ENCODE measurements at regions not wholly inside any gene's neighbourhood (a gene's known extent, or its start where the extent isn't known, plus 50 kb on each side); places are given as distances from the start of the nearest gene placed in this dataset.

GRCh38 chr16:88315543-88316105, 67.1 kb upstream of the ZNF469 start:
- H3K9me3 ChIP-seq (ENCODE audit: control insufficient read depth, low read length), result no peaks in the 10 kb centered on the region
- no peaks in the 10 kb centered on the region for H3K27me3 ChIP-seq (ENCODE audit: control insufficient read depth, insufficient read depth, low read length)
- H3K4me1 ChIP-seq, result no peaks in the 10 kb centered on the region
- no peak overlapping the region for H3K4me2 ChIP-seq (ENCODE audit: low read length)
- H3K27ac ChIP-seq, result no peak overlapping the region
- H3K79me2 ChIP-seq, result no peaks in the 10 kb centered on the region
- no peak overlapping the region for H3K4me3 ChIP-seq (ENCODE audit: low read depth, low read length)
- H2AFZ ChIP-seq, result no peak overlapping the region
- H3K36me3 ChIP-seq (ENCODE audit: control insufficient read depth, insufficient read depth, low read length), result no peaks in the 10 kb centered on the region
- no peak overlapping the region for H3K9ac ChIP-seq
- no peak for TF ChIP-seq CTCF (IDR thresholded peaks at IDR 0.05)

- no peak for TF ChIP-seq CTCF (IDR thresholded peaks at IDR 0.05)
- Histone ChIP-seq H3K4me2 (ENCODE audit: low read length) (no peak overlapping the region), H3K9me3 (ENCODE audit: control insufficient read depth, low read length) (no peaks in the 10 kb centered on the region)
Measured at GRCh38 chr16:88316151-88316550, 66.6 kb upstream of the ZNF469 start.

GRCh38 chr16:88316941-88317612, 65.7 kb upstream of the ZNF469 start:
- Histone ChIP-seq H3K4me3 (ENCODE audit: low read depth, low read length) (no peak overlapping the region), H3K27ac (no peak overlapping the region), H2AFZ (no peak overlapping the region), H3K27me3 (ENCODE audit: control insufficient read depth, insufficient read depth, low read length) (no peaks in the 10 kb centered on the region), H3K36me3 (ENCODE audit: control insufficient read depth, insufficient read depth, low read length) (no peaks in the 10 kb centered on the region), H3K9ac (no peak overlapping the region), H3K79me2 (no peaks in the 10 kb centered on the region), H3K9me3 (ENCODE audit: control insufficient read depth, low read length) (no peaks in the 10 kb centered on the region), H3K4me2 (ENCODE audit: low read length) (no peak overlapping the region), H3K4me1 (no peaks in the 10 kb centered on the region)
- TF ChIP-seq CTCF (IDR thresholded peaks at IDR 0.05), result no peak

More at GRCh38 chr16:88316151-88316550, 66.6 kb upstream of the ZNF469 start:
- Histone ChIP-seq H2AFZ (no peak overlapping the region), H3K9ac (no peak overlapping the region), H3K27me3 (ENCODE audit: control insufficient read depth, insufficient read depth, low read length) (no peaks in the 10 kb centered on the region), H3K4me1 (no peaks in the 10 kb centered on the region), H3K36me3 (ENCODE audit: control insufficient read depth, insufficient read depth, low read length) (no peaks in the 10 kb centered on the region), H3K27ac (no peak overlapping the region), H3K4me3 (ENCODE audit: low read depth, low read length) (no peak overlapping the region), H3K79me2 (no peaks in the 10 kb centered on the region)

GRCh38 chr16:88317613-88317965, 65.2 kb upstream of the ZNF469 start:
- Histone ChIP-seq H3K4me2 (ENCODE audit: low read length) (no peak overlapping the region), H3K36me3 (ENCODE audit: control insufficient read depth, insufficient read depth, low read length) (no peaks in the 10 kb centered on the region), H3K27me3 (ENCODE audit: control insufficient read depth, insufficient read depth, low read length) (no peaks in the 10 kb centered on the region), H3K79me2 (no peaks in the 10 kb centered on the region), H3K9me3 (ENCODE audit: control insufficient read depth, low read length) (no peaks in the 10 kb centered on the region), H3K27ac (no peak overlapping the region), H3K4me3 (ENCODE audit: low read depth, low read length) (no peak overlapping the region), H3K4me1 (no peaks in the 10 kb centered on the region), H3K9ac (no peak overlapping the region), H2AFZ (no peak overlapping the region)
- TF ChIP-seq CTCF (IDR thresholded peaks at IDR 0.05), result no peak

GRCh38 chr16:88318051-88318450, 64.7 kb upstream of the ZNF469 start:
- H2AFZ ChIP-seq, result no peak overlapping the region
- no peak for TF ChIP-seq CTCF (IDR thresholded peaks at IDR 0.05)
- H3K4me3 ChIP-seq (ENCODE audit: low read depth, low read length), result no peak overlapping the region
- no peaks in the 10 kb centered on the region for H3K79me2 ChIP-seq
- no peaks in the 10 kb centered on the region for H3K27me3 ChIP-seq (ENCODE audit: control insufficient read depth, insufficient read depth, low read length)
- H3K9ac ChIP-seq, result no peak overlapping the region
- H3K4me2 ChIP-seq (ENCODE audit: low read length), result no peak overlapping the region
- H3K9me3 ChIP-seq (ENCODE audit: control insufficient read depth, low read length), result no peaks in the 10 kb centered on the region
- no peaks in the 10 kb centered on the region for H3K4me1 ChIP-seq
- H3K27ac ChIP-seq, result no peak overlapping the region
- no peaks in the 10 kb centered on the region for H3K36me3 ChIP-seq (ENCODE audit: control insufficient read depth, insufficient read depth, low read length)
